ENCODE measurements at regions not wholly inside any gene's neighbourhood (a gene's known extent, or its start where the extent isn't known, plus 50 kb on each side); places are given as distances from the start of the nearest gene placed in this dataset.
A peak's percentile ranks its signal among the peaks of the same experiment; 100 is the strongest.
"Not testable (repeated sequence)": the region's sequence is repeated elsewhere in the genome, so short reads cannot be mapped to it uniquely, and the experiment has no call there.

GRCh38 chr2:174697255-174697654, 67.0 kb downstream of the CHRNA1 start:
- DNase-seq (ENCODE audit: low read depth): peak; percentile 57

GRCh38 chr2:174694920-174695319, 69.4 kb downstream of the CHRNA1 start:
- DNase-seq (ENCODE audit: low read depth): no peak

GRCh38 chr2:174694196-174694878, 69.9 kb downstream of the CHRNA1 start:
- DNase-seq (ENCODE audit: low read depth): no peak

DNA sequence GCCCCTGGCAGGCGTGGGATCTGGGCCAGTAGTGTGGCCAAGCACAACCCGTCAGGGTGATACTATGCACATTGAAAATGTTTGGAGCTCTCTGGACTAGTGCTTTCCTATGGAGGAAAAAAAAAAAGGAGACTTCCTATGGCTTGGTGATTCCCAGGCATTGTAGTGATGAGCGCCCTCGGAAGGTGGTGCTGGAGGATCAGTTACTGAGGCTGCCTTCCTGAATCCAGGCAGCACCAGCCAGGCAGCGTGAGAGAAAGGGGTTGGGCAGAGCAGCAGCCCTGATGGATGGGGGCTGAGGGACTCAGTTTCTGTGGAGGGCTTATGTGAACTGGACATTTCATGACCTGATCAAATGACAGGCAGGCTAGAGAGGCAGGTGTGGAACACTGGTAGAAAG, 70.9 kb downstream of the CHRNA1 start:
- DNase-seq (ENCODE audit: low read depth): no peak

DNA sequence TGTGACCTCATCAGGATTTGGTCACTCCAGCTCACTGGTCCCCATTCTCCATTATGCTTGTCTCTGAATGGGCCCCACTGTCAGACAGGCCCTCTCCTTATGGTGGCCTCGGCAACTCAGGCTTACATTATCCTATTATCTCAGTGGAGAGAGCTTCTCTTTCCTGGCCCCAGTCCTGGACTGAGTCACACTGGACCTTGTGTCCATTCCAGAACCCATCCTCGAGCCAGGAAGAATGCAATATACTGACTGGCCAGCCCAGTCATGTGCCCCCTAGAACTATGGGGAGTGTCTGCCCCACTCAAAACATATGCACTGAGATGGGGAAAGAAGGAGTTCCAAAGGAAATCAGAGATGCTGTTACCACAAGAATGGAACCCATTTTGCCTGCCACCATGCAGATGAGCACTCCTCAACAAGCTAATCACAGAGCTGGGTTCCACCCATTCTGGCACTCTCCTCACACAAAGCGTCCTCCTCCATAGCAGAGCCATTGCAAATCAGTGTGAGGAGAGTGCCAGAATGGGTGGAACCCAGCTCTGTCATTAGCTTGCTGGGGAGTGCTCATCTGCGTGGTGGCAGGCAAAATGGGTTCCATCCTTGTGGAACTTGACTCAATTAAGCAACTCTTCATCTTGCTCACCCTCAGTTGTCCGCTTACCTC, 71.9 kb downstream of the CHRNA1 start:
- DNase-seq (ENCODE audit: low read depth): no peak

DNA sequence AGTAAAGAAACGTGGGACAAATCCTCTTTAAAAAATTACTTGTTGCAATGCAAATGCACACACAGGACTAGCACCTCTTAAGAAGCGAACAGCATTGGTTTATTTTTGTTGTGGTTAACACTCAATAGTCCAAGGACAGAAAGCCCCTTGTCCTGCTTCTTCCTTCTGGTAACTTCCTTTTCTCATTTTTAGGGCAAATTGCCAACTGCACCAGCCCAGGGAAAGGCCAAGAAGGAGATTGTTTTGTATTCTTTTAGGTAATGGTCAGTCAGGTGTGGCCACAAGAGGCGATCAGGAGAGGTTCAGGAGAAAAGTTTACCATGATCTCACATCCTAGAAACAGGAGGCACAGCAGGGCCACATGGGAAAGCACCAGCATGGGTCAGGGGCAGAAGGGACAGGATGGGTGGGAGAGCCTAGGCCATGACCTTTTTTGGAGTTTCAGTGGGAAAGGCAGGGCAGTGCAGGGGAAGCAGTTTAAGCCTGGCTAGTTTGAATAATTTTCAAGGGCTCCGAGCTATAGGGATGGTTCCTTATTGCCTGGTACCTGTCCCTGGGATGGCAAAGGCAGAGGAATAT, 73.0 kb downstream of the CHRNA1 start:
- DNase-seq (ENCODE audit: low read depth): no peak

DNA sequence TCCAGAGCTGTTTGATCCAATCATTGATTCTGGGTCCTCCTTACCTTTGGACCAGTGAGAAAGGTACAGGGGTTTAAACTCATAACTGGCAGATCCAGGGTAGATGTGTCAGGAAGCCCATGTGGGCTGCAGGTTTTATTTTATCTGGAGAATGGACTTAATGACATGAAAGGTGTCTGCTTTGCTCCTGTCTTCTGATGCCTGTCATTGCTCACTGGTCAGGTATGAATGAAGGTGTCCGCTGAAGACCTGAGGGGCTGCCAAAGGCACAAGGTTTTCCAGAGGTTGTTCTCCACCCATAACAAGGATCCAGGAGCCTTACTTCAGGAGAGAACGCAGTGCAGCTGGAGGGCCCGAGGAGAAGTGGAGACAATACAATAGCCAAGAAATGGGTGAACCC, 74.2 kb downstream of the CHRNA1 start:
- no peak for DNase-seq (ENCODE audit: low read depth)

DNA sequence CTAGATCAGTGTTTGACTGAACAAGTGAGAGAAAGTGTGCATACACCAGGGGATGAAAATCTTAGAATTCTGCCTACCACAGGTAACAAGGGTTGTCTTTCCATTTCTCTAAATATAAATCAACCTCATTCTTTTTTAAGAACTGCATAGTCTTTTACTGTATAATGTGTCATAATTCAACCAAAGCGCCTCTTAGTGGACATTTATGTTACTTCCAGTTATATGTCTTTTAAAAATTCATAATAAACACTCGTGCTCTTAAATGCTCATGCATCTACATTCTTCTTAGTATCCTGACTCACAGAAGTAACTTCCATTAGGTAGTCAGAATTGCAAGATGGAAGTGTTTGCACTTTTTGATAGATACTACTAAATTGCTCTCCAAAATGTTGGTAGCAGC, 76.2 kb downstream of the CHRNA1 start:
- peak; percentile 54 for DNase-seq (ENCODE audit: low read depth)

DNA sequence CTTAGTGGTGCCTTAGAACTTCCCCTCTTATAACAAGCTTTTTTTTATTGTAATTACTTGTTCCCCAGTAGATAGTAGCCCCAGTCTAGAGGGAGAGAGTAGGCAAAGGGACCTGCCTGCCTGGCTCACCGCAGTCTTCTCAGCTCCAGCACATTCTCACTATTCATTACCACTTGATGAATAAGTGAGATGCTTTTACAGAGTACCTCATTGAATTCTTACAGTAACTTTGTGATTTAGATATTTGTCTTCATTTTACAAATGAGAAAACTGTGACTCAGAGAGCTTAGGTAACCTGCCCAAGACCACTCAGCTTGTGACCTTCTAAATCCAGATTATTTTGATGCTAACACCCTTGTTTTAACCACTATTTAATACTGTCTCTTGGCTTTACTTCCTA, 77.8 kb downstream of the CHRNA1 start:
- no peak for DNase-seq (ENCODE audit: low read depth)

DNA sequence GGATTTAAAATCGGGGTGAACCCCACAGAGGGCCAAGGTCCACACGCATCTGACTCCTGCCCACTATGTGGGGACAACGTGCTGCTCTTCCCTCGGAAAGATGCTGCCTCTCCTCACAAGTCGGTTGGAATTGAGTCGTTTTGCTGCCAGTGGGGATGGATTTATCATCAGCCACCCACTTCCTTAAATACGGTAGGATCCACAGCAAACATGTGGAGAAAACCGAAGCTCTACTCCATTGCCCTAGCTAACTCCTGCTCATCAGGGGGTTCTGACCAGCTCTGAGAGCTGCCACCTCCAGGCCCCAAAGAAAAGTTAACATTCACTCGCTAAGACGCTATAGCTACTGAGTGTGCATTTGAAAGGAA, 80.9 kb downstream of the CHRNA1 start:
- peak; percentile 54 for DNase-seq (ENCODE audit: low read depth)

DNA sequence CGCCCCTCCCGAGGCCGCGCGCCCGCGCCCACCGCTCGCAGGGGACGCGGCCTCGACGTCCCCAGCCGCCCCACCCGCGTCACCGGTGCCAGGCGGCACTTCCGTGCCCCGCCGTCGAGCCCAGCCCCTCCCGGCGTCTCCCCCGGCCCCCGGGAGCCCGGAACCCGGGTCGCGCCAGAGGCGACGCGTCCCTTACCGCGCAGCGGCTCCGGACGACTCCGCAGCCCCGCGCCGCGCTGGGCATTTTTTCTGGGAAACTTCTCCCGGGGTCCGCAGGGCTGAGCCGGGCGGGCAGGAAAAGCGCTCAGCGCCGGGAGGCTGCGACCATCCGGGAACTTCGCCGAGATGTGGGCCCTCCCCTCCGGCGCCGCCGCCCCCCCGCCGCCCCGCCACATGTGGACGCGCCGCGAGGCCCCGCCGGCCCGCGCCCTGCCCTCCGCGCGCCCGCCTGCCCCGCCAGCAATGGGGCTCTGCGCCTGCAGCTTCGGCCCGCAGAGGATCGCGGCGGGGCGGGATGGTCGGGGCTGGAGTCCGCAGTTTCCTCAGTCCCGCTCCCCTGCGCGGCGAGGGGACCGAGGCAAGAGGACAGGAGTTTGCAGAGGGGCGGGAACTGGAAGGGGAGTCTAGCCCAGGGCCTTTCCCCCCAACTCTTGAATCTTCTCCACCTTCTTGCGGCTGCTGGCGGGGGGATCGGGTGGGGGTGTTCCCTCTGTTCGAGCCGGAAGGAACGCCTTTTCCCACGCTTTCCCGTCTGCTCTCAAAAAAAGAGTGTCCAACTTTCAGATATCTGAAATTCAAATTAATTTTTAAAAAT, 81.5 kb downstream of the CHRNA1 start:
- peak; percentile 47 for DNase-seq (ENCODE audit: low read depth)

- DNase-seq (ENCODE audit: low read depth): peak; percentile 31
These were observed 82.2 kb downstream of the CHRNA1 start for GRCh38 chr2:174682007-174682577.

DNA sequence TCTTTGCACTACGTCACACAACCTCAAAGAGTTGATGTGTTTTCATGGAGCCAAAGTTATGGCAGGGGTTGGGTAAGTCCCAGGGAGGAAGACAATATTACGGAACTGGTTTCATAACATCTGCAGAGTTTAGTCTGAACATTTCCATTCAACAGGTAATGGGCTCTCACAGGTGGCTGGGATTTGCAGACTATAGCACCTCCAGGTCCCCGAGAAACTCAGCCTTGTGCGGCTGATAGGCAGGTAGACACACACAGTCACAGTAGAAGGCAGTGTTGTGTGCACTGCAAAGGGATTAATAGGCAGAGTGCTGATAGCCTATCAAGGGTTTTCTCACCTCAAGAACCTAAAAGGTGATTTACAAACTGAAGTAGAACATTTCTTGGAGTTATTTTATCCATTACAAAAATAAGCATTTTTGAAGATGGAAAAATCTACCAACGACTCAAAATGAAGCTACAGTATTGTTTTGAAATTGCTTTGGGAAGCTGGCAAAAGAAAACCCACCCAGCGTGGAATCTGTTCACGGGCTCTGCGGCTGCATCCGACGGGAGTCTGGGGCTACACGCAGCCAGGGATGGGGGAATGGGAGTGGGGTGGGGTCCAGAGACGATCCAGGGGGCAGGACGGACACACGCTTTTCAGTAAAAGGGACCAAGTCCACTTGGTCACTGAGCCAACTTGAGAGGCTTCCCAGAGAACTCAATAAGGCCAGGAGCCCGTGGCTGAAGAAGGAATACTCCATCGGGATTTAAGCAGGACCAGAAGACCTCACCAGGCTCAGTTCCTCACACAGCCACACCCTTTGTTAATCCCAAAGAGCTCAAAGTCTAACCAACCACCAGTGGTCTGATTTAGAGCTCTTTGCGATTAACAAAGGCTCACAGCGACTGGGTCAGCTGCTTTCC, 82.9 kb downstream of the CHRNA1 start:
- DNase-seq (ENCODE audit: low read depth): peak; percentile 35

GRCh38 chr2:174680221-174680620, 82.6 kb upstream of the WIPF1 start:
- no peak for DNase-seq (ENCODE audit: low read depth)

DNA sequence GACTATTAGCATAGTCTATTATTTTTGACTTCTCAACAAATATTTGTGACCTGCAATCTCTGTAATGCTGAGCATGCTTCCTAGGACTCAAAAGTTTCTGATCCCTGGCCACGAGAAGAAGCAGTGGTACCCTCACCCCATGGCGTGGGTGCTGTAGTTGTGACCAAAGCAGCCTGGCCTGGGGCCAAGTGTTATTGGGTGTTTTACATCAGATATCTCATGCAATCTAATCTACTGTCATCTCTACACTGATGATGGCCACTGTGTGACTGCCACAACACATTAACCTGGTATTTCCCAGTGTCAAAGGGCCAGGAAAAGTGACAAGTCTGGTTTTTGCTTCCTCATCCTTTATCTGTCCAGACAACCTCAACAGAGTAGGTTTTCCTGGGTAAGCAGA, 80.8 kb upstream of the WIPF1 start:
- DNase-seq (ENCODE audit: low read depth): no peak

DNA sequence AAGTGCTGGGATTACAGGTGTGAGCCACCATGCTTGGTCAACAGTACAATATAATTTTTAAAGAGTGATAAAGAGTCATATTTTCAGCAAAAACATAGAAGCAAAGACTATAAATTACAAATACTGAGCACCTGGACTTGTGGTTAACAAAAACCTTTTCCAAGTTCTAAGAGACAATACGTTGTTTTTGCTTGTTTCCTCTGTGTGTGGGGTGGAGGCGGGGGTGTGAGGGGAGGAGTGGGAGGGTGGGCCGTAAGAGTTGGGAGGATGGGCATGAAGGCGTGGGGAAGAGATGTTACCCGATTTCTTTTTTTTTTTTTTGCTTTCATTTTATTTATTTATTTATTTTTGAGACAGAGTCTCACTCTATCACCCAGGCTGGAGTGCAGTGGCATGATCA, 78.0 kb upstream of the WIPF1 start:
- no peak for DNase-seq (ENCODE audit: low read depth)

- DNase-seq (ENCODE audit: low read depth): peak; percentile 66
These were observed 76.3 kb upstream of the WIPF1 start for GRCh38 chr2:174673876-174674275.

GRCh38 chr2:174673440-174673839, 75.8 kb upstream of the WIPF1 start:
- no peak for DNase-seq (ENCODE audit: low read depth)

DNA sequence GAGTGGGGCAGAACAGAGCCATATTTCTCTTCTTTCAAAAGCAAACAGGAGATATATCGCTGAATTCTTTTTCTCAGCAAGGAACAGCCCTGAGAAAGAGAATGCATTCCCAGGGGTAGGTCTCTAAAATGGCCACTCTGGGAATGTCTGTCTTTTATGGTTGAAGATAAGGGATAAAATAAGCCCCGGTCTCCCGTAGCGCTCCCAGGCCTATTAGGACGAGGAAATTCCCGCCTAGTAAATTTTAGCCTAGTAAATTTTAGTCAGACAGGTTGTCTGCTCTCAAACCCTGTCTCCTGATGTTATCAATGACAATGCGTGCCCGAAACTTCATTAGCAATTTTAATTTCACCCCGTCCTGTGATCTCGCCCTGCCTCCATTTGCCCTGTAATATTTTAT, 73.9 kb upstream of the WIPF1 start:
- not testable (repeated sequence) for DNase-seq (ENCODE audit: low read depth)

GRCh38 chr2:174670446-174670845, 72.8 kb upstream of the WIPF1 start:
- no peak for DNase-seq (ENCODE audit: low read depth)

DNA sequence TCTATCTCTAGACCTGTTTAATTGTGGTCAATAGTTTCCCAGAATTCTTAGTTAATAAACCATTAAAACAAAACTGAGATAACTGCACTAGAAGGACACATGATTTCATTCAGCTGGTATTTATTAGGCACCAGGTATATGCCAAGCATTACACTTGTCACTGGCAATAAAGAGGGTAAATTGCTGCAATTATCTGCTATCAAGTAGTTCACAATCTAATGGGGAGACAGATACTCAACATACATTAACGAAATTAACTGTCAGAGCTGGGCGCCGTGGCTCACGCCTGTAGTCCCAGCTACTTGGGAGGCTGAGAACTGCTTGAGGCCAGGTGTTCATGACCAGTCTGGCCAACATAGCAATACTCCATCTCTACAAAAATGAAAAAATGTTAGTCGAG, 71.7 kb upstream of the WIPF1 start:
- DNase-seq (ENCODE audit: low read depth): no peak

All from iris pigment epithelial cell (primary cell).